HG03521 (cell line): ENCODE measurements at regions not wholly inside any gene's neighbourhood (a gene's known extent, or its start where the extent isn't known, plus 50 kb on each side); places are given as distances from the start of the nearest gene placed in this dataset.

Experiments
- ATAC-seq: cut with Tn5 transposase; IDR thresholded peaks from one replicate; pipeline ENCODE4 v1.9.1; 2021; ENCODE audit warnings: mild to moderate bottlenecking, moderate library complexity; ENCODE audit not compliant: unreplicated experiment

GRCh38 chr16:85173981-85174751, 61.9 kb upstream of the CIBAR2 start:
- ATAC-seq, result no peak

- no peak for ATAC-seq
Measured at GRCh38 chr16:85174871-85175723, 62.8 kb upstream of the CIBAR2 start.

- ATAC-seq, result no peak
Measured at GRCh38 chr16:85175724-85176233, 63.5 kb upstream of the CIBAR2 start.

DNA sequence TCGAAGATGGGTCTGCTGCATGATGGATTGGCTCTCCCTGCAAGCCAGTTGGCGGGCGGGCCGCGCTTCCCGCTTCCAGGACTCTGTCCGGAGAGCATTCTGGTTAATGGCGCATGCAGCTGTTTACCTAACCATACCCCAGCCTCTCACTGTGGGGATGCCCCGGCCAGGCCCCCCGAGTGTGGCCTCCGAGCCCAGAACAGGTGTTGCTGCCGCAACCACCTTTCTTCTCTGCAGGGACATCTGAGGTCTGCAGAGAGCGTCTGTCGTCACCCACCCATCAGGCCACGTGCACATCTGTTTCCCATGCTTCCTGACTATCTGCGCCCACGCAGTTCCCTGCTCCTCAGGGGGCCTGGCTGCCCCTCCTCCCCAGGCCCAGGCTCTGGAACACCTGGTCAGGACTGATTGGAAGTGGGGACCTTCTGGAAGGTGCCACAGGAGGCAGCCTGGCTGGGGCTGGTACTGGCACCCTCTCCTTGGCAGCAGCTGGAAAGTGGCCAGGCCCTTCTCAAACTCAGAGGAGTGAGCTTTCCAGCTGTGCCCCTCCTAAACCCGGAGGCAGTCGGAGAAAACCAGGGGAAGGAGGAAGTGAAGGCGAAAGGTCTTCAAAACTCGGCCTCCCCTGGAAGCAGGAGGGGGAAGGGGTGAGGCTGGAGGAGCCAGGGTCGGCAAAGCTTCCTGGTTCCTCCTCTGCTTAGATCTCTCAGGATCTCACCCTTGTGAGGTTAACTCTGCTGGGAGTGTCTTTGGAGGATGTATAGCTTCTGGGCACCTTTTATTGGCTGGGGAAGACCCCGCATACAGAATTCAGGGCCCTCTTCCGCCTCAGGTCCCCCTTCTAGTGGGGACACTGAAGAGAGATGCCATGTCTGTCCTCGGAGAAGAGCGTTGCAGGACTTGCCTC, 64.5 kb upstream of the CIBAR2 start:
- no peak for ATAC-seq

DNA sequence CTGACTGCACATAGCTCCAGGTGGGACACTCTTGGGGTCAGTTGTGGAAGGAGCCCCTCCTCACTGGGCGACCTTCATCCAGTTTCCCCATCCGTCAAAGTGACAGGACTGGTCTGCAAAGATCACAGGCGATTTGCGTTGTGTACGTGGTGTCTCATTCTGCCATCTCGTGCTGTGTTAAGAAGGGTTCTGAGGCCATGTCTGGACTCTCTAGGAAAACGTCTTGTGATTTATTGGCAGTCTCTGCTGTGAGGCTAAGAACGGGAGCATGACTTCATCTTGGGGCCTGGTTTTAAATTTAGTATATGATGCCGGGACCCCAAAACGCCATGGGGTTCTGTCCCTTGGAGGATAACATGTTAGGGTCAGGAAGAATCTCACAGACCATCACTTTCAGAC, 65.2 kb upstream of the CIBAR2 start:
- no peak for ATAC-seq

GRCh38 chr16:85178006-85178591, 65.8 kb upstream of the CIBAR2 start:
- ATAC-seq, result no peak

DNA sequence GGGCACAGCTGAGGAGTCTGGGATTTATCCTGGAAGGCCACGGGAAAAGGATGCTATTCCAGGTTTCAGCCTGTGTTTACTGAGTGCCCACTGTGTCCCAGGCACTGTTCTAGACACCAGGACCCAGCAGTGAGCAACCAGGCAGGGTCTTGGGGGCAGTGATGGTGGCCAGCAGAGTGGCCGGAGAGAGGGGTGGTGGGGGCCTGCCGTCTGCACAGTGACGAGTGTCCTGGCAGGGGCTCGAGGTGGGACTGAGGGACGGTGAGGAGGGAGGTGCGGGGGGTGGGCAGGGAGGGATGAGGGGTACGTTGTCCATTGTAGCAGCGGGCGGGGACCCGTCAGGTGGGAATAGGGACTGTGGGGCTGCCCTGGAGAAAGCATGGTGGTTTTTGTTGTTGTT, 66.3 kb upstream of the CIBAR2 start:
- no peak for ATAC-seq

DNA sequence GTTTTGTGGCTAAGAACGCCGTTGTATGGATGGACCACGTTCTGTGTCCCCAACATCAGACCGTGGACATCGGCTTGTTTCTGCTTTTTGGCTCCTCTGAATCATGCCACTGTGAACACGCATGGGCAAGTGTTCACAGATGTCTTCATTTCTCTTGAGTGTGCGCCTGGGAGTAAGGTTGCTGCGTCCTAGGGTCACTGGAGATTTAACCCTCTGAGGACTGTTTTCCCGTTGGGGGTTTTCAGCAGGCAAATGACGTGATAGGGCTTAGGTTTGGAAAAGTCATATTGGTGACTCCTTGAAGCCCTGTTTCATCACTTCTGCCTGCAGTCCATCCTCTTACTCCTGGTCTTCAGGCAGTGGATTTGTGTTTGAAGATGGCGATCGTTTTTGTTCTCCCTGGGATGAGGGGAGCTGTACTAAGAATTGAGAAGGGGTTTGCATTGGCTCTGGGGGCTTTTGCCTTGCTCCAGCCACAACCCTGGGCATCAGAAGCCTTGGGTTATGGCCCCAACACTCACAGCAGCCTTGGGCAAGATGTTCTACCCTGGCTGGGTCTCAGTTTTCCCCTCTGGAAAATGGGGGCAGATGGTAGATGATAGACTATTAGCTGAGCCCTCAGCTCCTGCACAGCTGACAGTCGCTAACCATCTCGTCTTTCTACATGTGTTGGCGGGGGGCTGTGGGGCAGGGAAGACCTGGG, 67.2 kb upstream of the CIBAR2 start:
- no peak for ATAC-seq

- no peak for ATAC-seq
Measured at GRCh38 chr16:85180047-85180826, 68.0 kb upstream of the CIBAR2 start.

DNA sequence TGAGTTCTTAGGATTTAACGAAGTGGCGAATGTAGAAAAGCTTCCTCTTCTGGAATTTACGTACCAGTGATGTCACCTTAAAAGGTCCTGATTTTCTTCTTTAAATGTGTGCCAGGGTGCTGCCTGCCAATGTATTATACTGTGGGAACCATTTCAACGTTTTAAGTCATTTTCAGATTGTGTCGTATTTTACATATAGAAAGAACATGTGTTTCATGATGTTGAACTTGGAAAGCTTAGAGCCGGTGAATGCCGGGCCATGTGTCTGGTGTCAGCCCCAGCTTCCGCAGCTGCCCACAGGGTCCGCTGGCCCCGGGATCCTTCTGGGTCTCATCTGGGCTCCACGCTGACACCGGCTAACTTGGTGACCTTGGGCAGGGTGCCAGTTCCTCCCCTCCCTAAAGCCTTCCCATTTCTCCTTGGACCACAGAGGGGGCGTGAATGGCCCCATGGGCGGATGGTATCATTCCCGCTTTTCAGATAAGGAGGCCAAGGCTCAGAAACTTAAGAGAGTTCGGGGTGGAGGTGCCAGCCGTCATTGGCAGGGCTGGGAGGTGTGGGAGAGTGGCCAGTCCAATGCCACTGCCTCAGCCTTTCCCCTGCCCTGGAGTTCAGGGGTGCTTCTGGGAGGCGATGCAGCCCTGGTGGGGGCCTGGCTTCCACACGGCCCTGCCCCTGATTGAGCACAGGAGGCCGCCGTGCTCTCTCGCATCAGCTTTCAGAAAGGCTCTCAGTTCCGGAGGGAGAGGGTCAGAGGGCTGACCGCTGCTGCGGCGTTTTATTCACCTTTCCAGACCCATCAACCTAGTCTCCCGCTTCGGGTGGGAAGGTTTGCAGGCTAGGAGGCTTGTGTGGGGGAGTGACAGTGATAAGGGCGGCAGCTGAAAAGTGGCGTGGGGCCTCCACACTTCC, 68.8 kb upstream of the CIBAR2 start:
- ATAC-seq, result no peak

DNA sequence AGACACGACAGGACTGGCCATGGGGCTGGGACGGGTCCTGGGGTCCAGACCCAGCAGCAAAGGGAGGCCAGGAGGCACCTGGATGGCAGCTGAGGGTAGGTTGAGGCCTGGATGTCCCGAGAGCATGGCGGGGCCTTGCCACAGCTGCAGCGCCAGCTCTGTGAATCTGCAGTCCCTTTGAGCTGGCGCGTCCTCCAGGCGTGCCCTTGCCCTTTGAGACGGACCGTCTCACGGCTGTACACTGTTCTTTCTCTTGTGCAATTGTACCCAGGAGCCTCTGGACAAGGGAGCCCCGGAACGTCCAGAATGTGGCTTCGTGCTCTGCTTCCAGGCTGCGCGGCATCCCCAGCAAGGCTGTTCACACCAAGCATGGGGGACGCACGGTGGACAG, 69.5 kb upstream of the CIBAR2 start:
- ATAC-seq, result no peak

DNA sequence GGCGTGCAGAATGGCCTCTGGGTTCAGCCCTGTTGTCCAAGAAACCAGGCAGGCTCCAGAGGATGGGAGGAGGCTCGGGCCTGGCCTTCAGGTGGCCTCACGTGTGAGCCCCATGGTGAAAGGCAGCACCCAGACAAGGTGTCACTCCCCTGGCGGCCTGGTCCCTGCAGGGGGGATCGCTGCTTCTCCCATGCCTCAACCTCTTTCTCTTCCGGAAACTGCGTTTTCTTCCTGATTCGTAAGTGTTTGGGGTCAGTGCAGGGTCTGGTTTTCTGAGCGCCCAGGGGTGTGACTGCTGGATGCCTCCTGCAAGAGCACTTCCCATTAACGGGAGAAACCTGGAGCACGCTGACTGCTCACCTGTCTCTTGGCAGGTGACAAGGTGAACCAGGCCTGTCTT, 70.0 kb upstream of the CIBAR2 start:
- ATAC-seq, result no peak

DNA sequence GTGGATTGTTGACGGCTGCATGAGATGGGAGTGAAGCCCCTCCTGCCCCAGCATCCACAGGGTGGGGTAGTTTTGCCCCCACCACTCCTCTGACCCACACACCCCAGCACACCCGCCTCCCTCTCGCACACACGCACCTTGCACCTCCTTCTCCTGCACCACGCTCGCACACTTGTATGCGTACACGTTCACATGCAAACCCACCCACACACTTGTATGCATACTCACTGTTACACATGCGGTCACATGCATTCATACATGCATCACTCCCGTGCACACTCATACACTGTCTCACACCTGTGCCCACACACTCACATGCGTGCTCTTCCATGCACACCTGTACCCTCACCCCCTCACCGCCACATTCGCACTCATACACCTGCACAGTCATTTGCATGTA, 70.5 kb upstream of the CIBAR2 start:
- no peak for ATAC-seq

GRCh38 chr16:85183564-85183963, 71.3 kb upstream of the CIBAR2 start:
- ATAC-seq, result no peak

- no peak for ATAC-seq
Measured at GRCh38 chr16:85184404-85184803, 72.1 kb upstream of the CIBAR2 start.

GRCh38 chr16:85185303-85186100, 73.2 kb upstream of the CIBAR2 start:
- no peak for ATAC-seq

DNA sequence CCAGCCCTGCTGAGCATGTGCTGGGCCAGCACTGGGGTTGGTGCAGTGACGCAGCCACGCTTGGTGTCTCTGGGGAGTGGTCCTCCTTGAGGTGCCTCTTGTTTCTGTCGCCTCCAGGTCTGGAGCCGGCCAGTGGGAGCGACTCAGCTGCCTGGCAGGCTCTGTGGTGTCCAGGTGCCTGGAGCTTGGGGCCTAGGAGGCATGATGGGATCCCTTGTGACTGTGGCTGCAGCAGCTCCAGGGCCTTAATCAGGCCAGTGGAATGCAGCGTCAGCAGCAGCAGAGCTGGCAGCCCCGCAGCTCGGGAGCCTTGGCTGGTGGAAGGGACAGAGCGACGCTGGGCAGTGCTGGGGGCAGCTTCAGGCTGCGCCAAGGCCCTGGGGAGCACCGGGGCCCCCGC, 74.7 kb upstream of the CIBAR2 start:
- ATAC-seq, result no peak
